COR-L47 (cell line): ENCODE measurements at regions not wholly inside any gene's neighbourhood (a gene's known extent, or its start where the extent isn't known, plus 50 kb on each side); places are given as distances from the start of the nearest gene placed in this dataset.
"Not testable (repeated sequence)": the region's sequence is repeated elsewhere in the genome, so short reads cannot be mapped to it uniquely, and the experiment has no call there.

ENCODE experiments used
- DNase-seq: peaks from one replicate; lab custom pipeline; 2025; lab: John Stamatoyannopoulos, UW

DNA sequence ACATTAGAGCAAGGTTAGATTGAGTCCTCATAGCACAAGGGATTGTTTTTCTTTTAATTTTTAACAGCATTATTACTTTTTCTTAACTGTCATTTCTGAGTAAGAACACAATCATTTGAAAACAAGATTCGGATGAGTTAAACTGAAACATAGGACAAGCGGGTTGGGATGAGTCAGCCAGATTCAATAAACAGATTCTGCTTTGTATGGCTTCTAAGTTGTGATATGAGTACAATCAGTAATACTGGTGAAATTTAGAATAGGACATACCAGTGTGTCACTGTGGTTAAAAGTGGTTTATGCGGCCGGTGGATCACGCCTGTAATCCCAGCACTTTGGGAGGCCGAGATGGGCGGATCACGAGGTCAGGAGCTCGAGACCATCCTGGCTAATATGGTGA, 364.3 kb upstream of the CDH10 start:
- DNase-seq: no peak

DNA sequence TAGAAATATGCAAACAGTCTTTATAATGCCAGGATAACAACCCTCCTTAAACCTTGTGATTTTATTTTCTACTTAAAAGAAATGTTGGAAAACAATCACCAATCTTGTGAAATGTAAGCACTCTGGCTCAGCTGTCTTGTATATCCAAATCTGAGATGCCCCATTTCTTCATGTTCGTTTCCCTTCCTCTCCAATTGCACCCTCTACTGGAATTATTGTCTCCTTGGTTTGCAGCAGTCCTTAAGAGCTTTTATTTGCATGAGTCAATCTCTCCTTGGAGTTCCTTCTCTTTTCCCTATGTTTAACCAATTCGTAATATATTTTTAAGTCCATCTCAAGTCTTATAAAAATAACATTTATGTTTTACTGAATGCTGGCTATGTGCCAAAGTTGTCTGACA, 362.0 kb upstream of the CDH10 start:
- DNase-seq: peak; percentile 8

DNA sequence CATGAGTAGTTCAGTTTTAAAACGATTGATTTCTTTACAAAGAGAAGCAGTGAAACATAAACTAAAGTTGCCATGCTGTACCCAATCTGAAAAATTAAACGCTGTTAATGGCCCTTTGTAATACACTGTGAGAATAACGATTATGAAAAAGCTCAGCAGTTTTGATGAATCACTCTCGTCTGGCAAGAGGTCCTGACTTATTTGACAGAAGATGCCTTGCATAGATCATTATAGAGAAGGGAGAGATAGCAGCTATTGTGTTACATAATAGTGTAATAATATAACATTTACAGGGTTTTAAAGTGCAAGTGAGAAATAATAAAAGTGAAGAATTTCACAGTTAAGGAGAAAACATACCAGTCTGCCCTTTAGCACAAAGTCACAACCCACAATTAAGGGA, 361.5 kb upstream of the CDH10 start:
- DNase-seq: no peak

- no peak for DNase-seq
These were observed 360.7 kb upstream of the CDH10 start for GRCh38 chr5:25005431-25005830.

DNA sequence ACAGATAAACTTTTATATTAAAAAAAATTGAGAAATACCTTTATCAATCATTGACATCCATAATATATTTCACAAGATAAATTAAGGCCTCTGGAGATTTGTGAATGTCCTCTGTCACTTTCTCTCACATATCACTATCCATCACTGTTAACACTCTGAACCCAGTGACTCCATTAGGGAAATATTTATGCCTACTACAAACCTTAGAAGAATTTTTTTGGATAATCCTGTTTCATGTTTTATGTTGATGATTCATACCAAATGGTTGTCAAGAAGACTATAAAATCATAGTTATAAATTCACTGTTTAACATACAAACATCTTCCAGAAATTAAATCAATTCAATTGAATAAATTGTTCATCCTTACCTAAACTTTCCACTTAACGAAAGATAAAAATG, 357.6 kb upstream of the CDH10 start:
- DNase-seq: no peak

DNA sequence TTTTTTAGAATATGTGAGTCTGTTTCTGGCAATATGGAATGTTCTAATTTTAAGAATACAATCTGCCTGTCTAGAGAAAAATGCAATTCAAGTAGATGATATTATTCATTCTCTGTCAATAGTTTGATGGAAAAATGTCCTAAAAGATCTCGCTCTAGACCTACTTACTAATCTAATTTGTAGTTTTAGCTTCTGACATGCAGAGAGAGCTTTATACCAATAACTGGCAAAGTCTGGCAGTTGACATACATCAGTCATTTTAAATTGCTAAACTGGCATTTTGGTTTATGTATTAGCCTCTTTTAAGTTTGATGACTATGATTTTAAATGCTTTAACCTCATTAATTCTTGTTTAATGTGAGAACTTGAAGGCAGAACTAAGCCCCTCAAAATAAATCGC, 355.0 kb upstream of the CDH10 start:
- DNase-seq: no peak

- no peak for DNase-seq
These were observed 353.9 kb upstream of the CDH10 start for GRCh38 chr5:24998641-24999040.

DNA sequence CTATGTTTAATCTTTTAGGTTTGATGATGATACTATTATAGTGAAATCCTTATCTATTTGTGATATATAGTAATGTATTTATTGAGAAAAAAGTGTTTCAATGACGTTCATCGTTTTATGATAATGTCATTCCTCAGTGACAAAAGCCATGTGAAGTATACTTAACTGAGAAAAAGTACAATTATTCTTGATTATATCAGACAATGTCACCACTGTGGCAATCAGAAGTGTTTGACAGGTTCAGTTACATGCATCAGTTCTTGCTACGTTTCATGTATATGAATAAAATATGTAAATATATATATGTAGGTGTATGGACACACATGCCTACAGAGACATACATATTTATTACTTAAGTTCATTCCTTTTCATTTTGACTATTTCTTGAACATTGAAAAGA, 341.5 kb upstream of the CDH10 start:
- no peak for DNase-seq

GRCh38 chr5:24978552-24978951, 333.8 kb upstream of the CDH10 start:
- not testable (repeated sequence) for DNase-seq

DNA sequence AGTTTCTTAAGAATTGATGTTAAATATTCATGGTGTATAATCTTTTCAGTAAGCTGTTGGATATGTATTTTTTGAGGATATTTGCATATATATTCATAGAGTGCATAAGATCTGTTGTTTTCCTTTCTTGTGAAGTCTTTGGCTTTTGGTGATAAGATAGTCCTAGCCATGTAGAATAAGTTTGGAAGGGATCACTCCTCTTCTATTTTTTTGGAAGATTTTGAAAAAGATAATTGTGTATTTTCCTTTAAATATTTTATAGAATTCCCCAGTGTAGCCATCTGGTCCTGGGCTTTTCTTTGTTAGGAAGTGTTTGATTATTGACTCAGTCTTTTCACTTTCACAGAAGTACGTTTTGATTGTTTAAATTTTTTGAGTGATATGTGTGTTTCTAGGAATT, 318.8 kb upstream of the CDH10 start:
- DNase-seq: no peak

DNA sequence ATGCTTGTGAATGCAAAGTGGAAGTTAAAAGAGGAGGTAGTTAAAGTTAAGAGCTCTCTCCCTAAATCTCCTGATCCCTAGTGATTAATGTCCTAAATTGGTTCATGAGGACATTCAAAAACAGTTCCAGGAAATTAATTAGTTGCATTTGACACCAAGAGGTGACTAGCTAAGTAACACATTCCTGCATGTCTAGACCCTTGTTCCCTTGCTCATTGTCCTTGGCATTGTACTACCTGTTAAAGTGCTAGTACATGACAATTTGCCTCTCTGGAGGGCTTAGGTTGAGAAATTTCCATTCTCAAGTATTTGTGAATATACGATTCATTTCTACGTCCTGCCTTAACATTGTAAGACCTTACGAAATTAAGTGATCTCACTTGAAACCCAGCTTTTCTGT, 278.6 kb upstream of the CDH10 start:
- no peak for DNase-seq

DNA sequence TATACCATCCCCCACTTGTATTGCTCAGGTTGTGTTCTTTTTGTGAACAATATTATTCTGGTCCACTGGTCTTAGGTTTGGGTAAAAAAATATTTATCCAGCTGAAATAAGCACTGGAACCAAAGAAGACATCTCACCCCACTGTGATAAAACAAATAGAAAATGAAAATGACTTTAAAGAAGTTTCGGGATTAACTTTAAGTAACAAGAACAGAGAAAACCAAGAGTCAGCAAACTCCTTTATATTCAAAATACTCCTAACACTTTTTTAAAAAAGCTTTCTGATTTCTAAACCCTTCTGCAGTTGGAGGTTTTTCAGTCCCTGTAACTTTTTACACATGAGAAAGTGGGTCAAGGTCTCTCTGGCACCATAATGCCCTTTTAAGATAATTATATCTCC, 273.9 kb upstream of the CDH10 start:
- DNase-seq: no peak

GRCh38 chr5:24916863-24917262, 272.1 kb upstream of the CDH10 start:
- no peak for DNase-seq

- DNase-seq: no peak
These were observed 264.4 kb upstream of the CDH10 start for GRCh38 chr5:24909210-24909609.

- DNase-seq: no peak
These were observed 261.9 kb upstream of the CDH10 start for GRCh38 chr5:24906689-24907088.

GRCh38 chr5:24904981-24905517, 260.3 kb upstream of the CDH10 start:
- no peak for DNase-seq

- no peak for DNase-seq
These were observed 254.4 kb upstream of the CDH10 start for GRCh38 chr5:24899180-24899579.

GRCh38 chr5:24864244-24864643, 219.5 kb upstream of the CDH10 start:
- DNase-seq: no peak

- no peak for DNase-seq
These were observed 217.3 kb upstream of the CDH10 start for GRCh38 chr5:24862117-24862516.

DNA sequence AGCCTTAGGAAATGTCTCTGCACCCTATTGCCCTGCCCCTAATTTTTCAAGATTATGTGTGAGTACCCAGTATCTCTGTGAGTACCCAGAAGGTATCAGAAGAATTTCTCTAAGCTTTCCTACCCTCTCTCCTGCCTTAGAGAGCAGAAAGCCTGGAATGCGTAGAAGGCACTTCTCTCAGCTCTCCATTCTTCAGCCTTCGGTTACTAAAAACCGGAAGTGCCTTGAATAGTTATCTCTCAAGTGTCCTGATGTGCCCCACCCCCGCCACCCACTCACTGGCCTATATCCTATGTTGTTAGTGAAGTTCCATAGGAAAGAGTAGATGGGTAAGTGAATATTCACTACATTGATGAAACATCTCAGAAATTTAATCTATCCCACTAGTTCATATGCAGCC, 210.7 kb upstream of the CDH10 start:
- no peak for DNase-seq

DNA sequence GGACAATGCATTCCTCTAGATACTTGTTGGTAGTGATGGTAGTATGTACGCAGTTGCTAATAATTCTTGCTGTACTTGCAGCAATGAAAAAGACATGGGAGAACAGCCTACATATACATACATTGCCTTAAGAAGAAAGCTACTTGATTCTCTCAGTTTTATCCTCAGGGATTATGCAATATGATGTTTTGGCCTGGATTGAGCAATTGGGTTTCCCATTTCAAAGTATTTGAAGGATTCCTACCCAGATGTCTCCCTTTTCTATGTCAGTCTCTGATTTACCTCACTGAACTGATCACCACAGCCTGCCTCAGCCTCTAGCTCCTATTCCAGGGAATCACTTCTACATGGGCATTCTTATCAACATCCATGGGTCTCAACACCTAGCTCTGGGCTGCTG, 210.1 kb upstream of the CDH10 start:
- DNase-seq: no peak

- DNase-seq: no peak
These were observed 209.6 kb upstream of the CDH10 start for GRCh38 chr5:24854350-24854749.

- DNase-seq: no peak
These were observed 206.2 kb upstream of the CDH10 start for GRCh38 chr5:24850926-24851486.

- DNase-seq: no peak
These were observed 204.4 kb upstream of the CDH10 start for GRCh38 chr5:24849210-24849609.

DNA sequence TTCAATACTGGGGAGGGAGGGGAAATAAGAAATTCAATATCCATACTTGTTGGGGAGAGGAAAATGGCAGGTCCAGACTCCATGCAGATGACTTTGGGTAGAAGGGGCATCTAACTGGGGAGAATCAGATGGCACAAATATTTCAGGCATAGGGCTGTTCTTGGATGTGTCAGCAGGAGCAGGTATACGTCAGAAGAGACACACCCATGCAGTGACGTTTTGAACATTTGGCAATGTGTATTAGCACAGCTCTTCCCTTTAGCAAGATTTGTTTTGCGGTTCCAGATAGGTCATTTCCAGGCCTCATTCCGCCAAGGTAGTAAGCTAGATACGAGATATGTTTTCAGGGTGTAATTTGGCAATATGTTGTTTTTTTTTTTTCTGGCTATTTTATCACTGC, 187.2 kb upstream of the CDH10 start:
- no peak for DNase-seq
